ENCODE measurements at regions not wholly inside any gene's neighbourhood (a gene's known extent, or its start where the extent isn't known, plus 50 kb on each side); places are given as distances from the start of the nearest gene placed in this dataset.

DNA sequence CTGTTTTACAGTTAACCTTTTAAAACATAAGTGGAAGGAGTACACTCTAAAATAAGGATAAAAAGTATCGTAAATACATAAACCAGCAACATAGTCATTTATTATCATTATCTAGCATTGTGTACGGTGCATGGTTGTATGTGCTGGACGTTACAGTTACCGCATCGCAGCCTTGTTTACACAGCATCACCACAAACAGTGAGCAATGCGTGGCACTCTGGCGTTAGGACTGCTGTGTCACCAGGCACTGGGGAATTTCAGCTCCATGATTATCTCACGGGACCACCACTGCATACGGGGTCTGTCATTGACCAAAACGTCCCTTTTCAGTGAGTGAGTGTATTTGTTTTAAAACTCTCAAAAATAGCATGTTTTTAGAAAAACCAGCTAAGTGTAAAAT is 103.0 kb upstream of the SNTG2 start (continued):
- no peak for TF ChIP-seq EZH2 (IDR thresholded peaks at IDR 0.05; ENCODE audit: low read depth, unreplicated experiment)
- TF ChIP-seq POLR2AphosphoS5 (IDR thresholded peaks at IDR 0.05; ENCODE audit: low read depth): no peak
- TF ChIP-seq JUNB (IDR thresholded peaks at IDR 0.05; ENCODE audit: unreplicated experiment): no peak

DNA sequence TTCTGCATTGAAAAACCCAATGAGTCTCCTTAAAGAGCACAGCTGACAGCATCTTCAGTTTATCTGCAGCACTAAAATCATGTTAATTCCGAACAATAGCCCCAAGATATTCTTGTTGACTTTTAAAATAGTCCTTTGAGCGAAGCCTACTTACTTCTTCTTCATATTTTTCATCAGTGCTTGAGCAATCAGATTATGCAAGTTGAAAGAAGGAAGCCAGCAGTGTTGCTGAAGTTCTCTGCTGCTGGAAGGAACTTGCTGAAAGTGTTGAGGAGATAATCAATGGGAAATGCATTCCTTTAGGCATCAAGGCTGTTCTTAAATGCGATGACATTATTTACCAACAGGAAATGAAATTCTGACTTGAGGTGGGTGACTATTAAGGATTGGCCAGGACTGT is 105.9 kb upstream of the SNTG2 start:
- Histone ChIP-seq H3K4me2 (no peak overlapping the region), H3K27ac (ENCODE audit: low read depth) (no peak overlapping the region), H3K4me1 (ENCODE audit: insufficient read depth) (no peaks in the 10 kb centered on the region), H2AFZ (no peak overlapping the region), H3F3A (replicated peaks; ENCODE audit: low read depth) (no peaks in the 10 kb centered on the region), H3K27me3 (ENCODE audit: insufficient read depth) (no peaks in the 10 kb centered on the region), H3K36me3 (ENCODE audit: insufficient read depth) (no peaks in the 10 kb centered on the region), H3K4me3 (no peak overlapping the region), H4K20me1 (replicated peaks; ENCODE audit: insufficient read depth) (no peaks in the 10 kb centered on the region), H3K9me2 (ENCODE audit: insufficient read depth) (no peaks in the 10 kb centered on the region; the same call in 1 of the 2 replicates), H3K79me2 (replicated peaks; ENCODE audit: insufficient read depth) (no peaks in the 10 kb centered on the region)
- Mint-ChIP-seq H3K9me3 (no peaks in the 10 kb centered on the region), H3K27ac (no peak overlapping the region), H3K27me3 (ENCODE audit: insufficient read depth, low read depth, poor library complexity) (peaks cover 2% of the 10 kb centered on the region), H3K36me3 (ENCODE audit: low read depth) (no peaks in the 10 kb centered on the region), H3K4me1 (peaks cover 2% of the 10 kb centered on the region; the same call in 2 of the 3 replicates), H3K4me3 (no peak overlapping the region)
- ATAC-seq: no peak
- DNase-seq (ENCODE audit: low spot score): no peak
- TF ChIP-seq, protein P1, sequence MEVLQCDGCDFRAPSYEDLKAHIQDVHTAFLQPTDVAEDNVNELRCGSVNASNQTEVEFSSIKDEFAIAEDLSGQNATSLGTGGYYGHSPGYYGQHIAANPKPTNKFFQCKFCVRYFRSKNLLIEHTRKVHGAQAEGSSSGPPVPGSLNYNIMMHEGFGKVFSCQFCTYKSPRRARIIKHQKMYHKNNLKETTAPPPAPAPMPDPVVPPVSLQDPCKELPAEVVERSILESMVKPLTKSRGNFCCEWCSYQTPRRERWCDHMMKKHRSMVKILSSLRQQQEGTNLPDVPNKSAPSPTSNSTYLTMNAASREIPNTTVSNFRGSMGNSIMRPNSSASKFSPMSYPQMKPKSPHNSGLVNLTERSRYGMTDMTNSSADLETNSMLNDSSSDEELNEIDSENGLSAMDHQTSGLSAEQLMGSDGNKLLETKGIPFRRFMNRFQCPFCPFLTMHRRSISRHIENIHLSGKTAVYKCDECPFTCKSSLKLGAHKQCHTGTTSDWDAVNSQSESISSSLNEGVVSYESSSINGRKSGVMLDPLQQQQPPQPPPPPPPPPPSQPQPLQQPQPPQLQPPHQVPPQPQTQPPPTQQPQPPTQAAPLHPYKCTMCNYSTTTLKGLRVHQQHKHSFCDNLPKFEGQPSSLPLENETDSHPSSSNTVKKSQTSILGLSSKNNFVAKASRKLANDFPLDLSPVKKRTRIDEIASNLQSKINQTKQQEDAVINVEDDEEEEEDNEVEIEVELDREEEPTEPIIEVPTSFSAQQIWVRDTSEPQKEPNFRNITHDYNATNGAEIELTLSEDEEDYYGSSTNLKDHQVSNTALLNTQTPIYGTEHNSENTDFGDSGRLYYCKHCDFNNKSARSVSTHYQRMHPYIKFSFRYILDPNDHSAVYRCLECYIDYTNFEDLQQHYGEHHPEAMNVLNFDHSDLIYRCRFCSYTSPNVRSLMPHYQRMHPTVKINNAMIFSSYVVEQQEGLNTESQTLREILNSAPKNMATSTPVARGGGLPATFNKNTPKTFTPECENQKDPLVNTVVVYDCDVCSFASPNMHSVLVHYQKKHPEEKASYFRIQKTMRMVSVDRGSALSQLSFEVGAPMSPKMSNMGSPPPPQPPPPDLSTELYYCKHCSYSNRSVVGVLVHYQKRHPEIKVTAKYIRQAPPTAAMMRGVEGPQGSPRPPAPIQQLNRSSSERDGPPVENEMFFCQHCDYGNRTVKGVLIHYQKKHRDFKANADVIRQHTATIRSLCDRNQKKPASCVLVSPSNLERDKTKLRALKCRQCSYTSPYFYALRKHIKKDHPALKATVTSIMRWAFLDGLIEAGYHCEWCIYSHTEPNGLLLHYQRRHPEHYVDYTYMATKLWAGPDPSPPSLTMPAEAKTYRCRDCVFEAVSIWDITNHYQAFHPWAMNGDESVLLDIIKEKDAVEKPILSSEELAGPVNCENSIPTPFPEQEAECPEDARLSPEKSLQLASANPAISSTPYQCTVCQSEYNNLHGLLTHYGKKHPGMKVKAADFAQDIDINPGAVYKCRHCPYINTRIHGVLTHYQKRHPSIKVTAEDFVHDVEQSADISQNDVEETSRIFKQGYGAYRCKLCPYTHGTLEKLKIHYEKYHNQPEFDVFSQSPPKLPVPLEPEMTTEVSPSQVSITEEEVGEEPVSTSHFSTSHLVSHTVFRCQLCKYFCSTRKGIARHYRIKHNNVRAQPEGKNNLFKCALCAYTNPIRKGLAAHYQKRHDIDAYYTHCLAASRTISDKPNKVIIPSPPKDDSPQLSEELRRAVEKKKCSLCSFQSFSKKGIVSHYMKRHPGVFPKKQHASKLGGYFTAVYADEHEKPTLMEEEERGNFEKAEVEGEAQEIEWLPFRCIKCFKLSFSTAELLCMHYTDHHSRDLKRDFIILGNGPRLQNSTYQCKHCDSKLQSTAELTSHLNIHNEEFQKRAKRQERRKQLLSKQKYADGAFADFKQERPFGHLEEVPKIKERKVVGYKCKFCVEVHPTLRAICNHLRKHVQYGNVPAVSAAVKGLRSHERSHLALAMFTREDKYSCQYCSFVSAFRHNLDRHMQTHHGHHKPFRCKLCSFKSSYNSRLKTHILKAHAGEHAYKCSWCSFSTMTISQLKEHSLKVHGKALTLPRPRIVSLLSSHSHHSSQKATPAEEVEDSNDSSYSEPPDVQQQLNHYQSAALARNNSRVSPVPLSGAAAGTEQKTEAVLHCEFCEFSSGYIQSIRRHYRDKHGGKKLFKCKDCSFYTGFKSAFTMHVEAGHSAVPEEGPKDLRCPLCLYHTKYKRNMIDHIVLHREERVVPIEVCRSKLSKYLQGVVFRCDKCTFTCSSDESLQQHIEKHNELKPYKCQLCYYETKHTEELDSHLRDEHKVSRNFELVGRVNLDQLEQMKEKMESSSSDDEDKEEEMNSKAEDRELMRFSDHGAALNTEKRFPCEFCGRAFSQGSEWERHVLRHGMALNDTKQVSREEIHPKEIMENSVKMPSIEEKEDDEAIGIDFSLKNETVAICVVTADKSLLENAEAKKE (CRISPR knock-in tag; IDR thresholded peaks at IDR 0.05): no peak
- TF ChIP-seq POLR2AphosphoS5 (IDR thresholded peaks at IDR 0.05; ENCODE audit: low read depth) (no peak), CREB1 (CRISPR knock-in tag; IDR thresholded peaks at IDR 0.05; ENCODE audit: low read depth) (no peak), NANOG (IDR thresholded peaks at IDR 0.05; ENCODE audit: borderline replicate concordance) (no peak), EZH2 (IDR thresholded peaks at IDR 0.05; ENCODE audit: low read depth, unreplicated experiment) (no peak), ZNF331 (CRISPR knock-in tag; IDR thresholded peaks at IDR 0.05; ENCODE audit: low read depth) (no peak), STAT1 (IDR thresholded peaks at IDR 0.05; ENCODE audit: unreplicated experiment) (no peak), EZH2phosphoT487 (IDR thresholded peaks at IDR 0.05; ENCODE audit: unreplicated experiment) (no peak), ZNF114 (CRISPR knock-in tag; IDR thresholded peaks at IDR 0.05) (no peak), JUNB (IDR thresholded peaks at IDR 0.05; ENCODE audit: unreplicated experiment) (no peak)
- TF ChIP-seq, protein P2, sequence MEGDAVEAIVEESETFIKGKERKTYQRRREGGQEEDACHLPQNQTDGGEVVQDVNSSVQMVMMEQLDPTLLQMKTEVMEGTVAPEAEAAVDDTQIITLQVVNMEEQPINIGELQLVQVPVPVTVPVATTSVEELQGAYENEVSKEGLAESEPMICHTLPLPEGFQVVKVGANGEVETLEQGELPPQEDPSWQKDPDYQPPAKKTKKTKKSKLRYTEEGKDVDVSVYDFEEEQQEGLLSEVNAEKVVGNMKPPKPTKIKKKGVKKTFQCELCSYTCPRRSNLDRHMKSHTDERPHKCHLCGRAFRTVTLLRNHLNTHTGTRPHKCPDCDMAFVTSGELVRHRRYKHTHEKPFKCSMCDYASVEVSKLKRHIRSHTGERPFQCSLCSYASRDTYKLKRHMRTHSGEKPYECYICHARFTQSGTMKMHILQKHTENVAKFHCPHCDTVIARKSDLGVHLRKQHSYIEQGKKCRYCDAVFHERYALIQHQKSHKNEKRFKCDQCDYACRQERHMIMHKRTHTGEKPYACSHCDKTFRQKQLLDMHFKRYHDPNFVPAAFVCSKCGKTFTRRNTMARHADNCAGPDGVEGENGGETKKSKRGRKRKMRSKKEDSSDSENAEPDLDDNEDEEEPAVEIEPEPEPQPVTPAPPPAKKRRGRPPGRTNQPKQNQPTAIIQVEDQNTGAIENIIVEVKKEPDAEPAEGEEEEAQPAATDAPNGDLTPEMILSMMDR (conservative IDR thresholded peaks at IDR 0.05; ENCODE audit: low read depth in 2 of 2): no peak
- TF ChIP-seq, protein P3, sequence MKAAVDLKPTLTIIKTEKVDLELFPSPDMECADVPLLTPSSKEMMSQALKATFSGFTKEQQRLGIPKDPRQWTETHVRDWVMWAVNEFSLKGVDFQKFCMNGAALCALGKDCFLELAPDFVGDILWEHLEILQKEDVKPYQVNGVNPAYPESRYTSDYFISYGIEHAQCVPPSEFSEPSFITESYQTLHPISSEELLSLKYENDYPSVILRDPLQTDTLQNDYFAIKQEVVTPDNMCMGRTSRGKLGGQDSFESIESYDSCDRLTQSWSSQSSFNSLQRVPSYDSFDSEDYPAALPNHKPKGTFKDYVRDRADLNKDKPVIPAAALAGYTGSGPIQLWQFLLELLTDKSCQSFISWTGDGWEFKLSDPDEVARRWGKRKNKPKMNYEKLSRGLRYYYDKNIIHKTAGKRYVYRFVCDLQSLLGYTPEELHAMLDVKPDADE (IDR thresholded peaks at IDR 0.05): no peak
- TF ChIP-seq, protein P4, sequence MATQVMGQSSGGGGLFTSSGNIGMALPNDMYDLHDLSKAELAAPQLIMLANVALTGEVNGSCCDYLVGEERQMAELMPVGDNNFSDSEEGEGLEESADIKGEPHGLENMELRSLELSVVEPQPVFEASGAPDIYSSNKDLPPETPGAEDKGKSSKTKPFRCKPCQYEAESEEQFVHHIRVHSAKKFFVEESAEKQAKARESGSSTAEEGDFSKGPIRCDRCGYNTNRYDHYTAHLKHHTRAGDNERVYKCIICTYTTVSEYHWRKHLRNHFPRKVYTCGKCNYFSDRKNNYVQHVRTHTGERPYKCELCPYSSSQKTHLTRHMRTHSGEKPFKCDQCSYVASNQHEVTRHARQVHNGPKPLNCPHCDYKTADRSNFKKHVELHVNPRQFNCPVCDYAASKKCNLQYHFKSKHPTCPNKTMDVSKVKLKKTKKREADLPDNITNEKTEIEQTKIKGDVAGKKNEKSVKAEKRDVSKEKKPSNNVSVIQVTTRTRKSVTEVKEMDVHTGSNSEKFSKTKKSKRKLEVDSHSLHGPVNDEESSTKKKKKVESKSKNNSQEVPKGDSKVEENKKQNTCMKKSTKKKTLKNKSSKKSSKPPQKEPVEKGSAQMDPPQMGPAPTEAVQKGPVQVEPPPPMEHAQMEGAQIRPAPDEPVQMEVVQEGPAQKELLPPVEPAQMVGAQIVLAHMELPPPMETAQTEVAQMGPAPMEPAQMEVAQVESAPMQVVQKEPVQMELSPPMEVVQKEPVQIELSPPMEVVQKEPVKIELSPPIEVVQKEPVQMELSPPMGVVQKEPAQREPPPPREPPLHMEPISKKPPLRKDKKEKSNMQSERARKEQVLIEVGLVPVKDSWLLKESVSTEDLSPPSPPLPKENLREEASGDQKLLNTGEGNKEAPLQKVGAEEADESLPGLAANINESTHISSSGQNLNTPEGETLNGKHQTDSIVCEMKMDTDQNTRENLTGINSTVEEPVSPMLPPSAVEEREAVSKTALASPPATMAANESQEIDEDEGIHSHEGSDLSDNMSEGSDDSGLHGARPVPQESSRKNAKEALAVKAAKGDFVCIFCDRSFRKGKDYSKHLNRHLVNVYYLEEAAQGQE (IDR thresholded peaks at IDR 0.05; ENCODE audit: unreplicated experiment): no peak

All from GM23338 (cell line).